Adrenal gland (tissue), 9 donors: ENCODE measurements at regions not wholly inside any gene's neighbourhood (a gene's known extent, or its start where the extent isn't known, plus 50 kb on each side); places are given as distances from the start of the nearest gene placed in this dataset.

ENCODE experiments used
- DNase-seq, 7 donors: peaks; one replicate each; pipeline ENCODE4 v3.0.0-alpha.2; 2019 to 2020
- H3K27ac ChIP-seq, 5 donors: fragments of 200-600 bp; sonication (generic) in 4 of 5; 1 replicate in 3 of 5; 2 replicates in 2 of 5; pipeline versions ENCODE4 v1.5.1 to v1.8.0; 2016 to 2020; ENCODE audit warnings: mild to moderate bottlenecking in 1 of 5
- H3K27me3 ChIP-seq: fragments of 200-600 bp; 2 replicates; pipeline ENCODE4 v1.8.0; 2021
- H3K36me3 ChIP-seq, 2 donors: fragments of 200-600 bp; replicated peaks in 1 of 2; 1 replicate in 1 of 2; 2 replicates in 1 of 2; pipeline versions ENCODE4 v1.5.1 to v1.8.0; 2018 to 2022
- H3K4me1 ChIP-seq, 2 donors: fragments of 200-600 bp; replicated peaks in 1 of 2; 1 replicate in 1 of 2; 2 replicates in 1 of 2; pipeline versions ENCODE4 v1.5.1 to v1.8.0; 2018 to 2021
- H3K4me3 ChIP-seq, 4 donors: fragments of 200-600 bp; sonication (generic) in 3 of 4; one replicate each; pipeline ENCODE4 v1.5.1; 2016 to 2018
- H3K9me3 ChIP-seq, 3 donors: fragments of 200-600 bp; sonication (generic) in 1 of 3; replicated peaks in 1 of 3; 1 replicate in 2 of 3; 2 replicates in 1 of 3; pipeline versions ENCODE4 v1.5.1 to v1.8.0; 2016 to 2021
- POLR2A ChIP-seq, 2 donors: fragments of 450-650 bp; IDR thresholded peaks; one replicate each; pipeline ENCODE4 v1.6.1; 2017; ENCODE audit warnings: antibody characterized with exemption in 2 of 2, mild to moderate bottlenecking in 2 of 2, moderate library complexity in 1 of 2
- WGBS, 4 donors: extraction: QIAGEN DNeasy Blood & Tissue Kit in 2 of 4; methylation state at CpG; one replicate each; pipeline versions ENCODE4 v1.1.5 to v1.1.7; 2013 to 2017; 5-methylcytosine and 5-hydroxymethylcytosine counted together
- intact Hi-C, 2 donors: fragments of 100-400 bp; cut with DNase I; formaldehyde crosslinking; loops; one replicate each; pipeline versions ENCODE4 v1.14.1 to v1.15.0; 2022 to 2023
- TF ChIP-seq, protein P1 (sequence below), 6 experiments: fragments of 450-650 bp in 4 of 6; fragments of 200-600 bp in 2 of 6; sonication (generic) in 1 of 6; IDR thresholded peaks; 1 replicate in 5 of 6; 2 replicates in 1 of 6; pipeline versions ENCODE4 v1.5.1 to v1.8.0; 2016 to 2021; ENCODE audit warnings: antibody characterized with exemption in 6 of 6, mild to moderate bottlenecking in 2 of 6, moderate library complexity in 1 of 6
- donor health status: healthy with polysubstance abuse.
- donor health status: Bipolar disorder and iron deficiency.
- donor health status: DM: yes; HTN: yes; CAD: no.
- donor health status: DM: no; HTN: no; CAD: no.
- donor health status: DM: no; HTN: no; CAD: no.

DNA sequence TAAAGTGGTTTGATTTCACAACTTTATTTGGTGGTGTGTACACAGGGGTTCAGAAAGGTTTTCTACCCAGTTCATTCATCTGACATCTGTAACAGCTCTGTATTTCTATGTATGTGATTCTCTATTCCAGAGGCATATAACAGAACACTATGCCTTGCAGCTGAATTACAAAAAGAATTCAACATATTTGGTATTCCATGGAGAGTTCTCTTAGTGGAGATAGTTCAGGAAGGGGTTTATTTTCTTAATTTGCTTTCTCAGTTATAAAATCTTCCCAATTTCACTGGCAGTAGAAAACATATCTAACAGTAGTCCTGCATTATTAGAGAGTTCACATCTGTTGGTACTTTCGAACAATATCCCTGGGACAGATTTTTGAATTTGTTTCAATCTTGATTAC is 207.9 kb upstream of the LYPLAL1 start:
- no peak for DNase-seq
- Histone ChIP-seq H3K36me3 (no peaks in the 10 kb centered on the region), H3K4me3 (no peak overlapping the region), H3K27me3 (no peaks in the 10 kb centered on the region), H3K9me3 (peaks cover 0 to 5% (median 0%) of the 10 kb centered on the region in 3 donors), H3K4me1 (no peaks in the 10 kb centered on the region), H3K27ac (no peak overlapping the region)
- no peak for TF ChIP-seq POLR2A (IDR thresholded peaks at IDR 0.05)
- TF ChIP-seq, protein P1, sequence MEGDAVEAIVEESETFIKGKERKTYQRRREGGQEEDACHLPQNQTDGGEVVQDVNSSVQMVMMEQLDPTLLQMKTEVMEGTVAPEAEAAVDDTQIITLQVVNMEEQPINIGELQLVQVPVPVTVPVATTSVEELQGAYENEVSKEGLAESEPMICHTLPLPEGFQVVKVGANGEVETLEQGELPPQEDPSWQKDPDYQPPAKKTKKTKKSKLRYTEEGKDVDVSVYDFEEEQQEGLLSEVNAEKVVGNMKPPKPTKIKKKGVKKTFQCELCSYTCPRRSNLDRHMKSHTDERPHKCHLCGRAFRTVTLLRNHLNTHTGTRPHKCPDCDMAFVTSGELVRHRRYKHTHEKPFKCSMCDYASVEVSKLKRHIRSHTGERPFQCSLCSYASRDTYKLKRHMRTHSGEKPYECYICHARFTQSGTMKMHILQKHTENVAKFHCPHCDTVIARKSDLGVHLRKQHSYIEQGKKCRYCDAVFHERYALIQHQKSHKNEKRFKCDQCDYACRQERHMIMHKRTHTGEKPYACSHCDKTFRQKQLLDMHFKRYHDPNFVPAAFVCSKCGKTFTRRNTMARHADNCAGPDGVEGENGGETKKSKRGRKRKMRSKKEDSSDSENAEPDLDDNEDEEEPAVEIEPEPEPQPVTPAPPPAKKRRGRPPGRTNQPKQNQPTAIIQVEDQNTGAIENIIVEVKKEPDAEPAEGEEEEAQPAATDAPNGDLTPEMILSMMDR (IDR thresholded peaks at IDR 0.05): no peak
- WGBS, 4 donors: 80 to 96% (median 84%) methylated on average over 1 of the region's 1 CpG
- intact Hi-C loops: no loop called here

DNA sequence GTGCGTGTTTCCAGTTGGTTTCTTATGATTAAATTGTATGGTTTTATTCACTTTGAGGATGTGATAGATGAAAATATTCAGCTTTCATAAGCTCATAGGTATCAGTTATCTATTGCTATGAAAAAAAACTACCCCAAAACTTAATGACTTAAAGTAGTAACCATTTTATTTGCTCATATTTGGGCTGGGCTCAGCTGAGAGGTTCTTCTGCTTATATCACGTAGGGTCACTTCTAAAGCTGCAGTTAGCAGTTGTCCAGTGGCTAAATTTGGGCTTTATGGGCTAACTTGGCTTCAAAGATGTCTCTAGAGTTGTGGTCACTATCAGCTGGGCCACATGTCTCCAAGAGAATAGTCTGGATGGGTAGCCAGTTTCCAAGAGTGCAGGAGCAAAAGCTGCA is 206.4 kb upstream of the LYPLAL1 start:
- TF ChIP-seq, protein P1 (IDR thresholded peaks at IDR 0.05): no peak
- TF ChIP-seq POLR2A (IDR thresholded peaks at IDR 0.05): no peak
- Histone ChIP-seq H3K4me3 (no peak overlapping the region), H3K4me1 (no peaks in the 10 kb centered on the region), H3K36me3 (no peaks in the 10 kb centered on the region), H3K9me3 (peaks cover 0 to 5% (median 0%) of the 10 kb centered on the region in 3 donors), H3K27ac (no peak overlapping the region), H3K27me3 (no peaks in the 10 kb centered on the region)
- intact Hi-C loops: no loop called here
- no peak for DNase-seq
- WGBS, 4 donors: 83 to 96% (median 85%) methylated on average over 2 of the region's 2 CpGs

DNA sequence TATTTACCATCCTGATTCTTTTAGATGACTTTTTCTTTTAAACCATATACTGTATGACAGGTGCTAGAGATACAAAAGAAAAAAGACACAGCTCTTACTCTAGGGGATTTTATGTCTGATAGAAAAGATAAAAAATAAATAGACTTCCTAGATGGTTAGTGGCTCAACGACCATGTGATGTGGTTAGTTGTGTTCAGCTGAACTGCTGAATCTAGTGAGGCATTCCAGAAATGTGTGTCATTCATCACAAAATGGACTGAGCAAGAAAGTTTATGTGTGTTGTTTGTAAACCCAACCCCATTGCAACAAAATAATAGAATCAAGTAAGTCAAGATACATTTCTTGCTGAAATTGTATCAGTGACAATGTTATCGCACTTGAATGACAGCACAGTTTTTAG is 205.8 kb upstream of the LYPLAL1 start:
- Histone ChIP-seq H3K9me3 (peaks cover 0 to 5% (median 0%) of the 10 kb centered on the region in 3 donors), H3K27ac (no peak overlapping the region), H3K27me3 (no peaks in the 10 kb centered on the region), H3K4me1 (no peaks in the 10 kb centered on the region), H3K36me3 (no peaks in the 10 kb centered on the region), H3K4me3 (no peak overlapping the region)
- WGBS, 4 donors: 69 to 86% (median 79%) methylated on average over 2 of the region's 2 CpGs
- no peak for DNase-seq
- intact Hi-C loops: no loop called here
- no peak for TF ChIP-seq POLR2A (IDR thresholded peaks at IDR 0.05)
- TF ChIP-seq, protein P1 (IDR thresholded peaks at IDR 0.05): no peak

DNA sequence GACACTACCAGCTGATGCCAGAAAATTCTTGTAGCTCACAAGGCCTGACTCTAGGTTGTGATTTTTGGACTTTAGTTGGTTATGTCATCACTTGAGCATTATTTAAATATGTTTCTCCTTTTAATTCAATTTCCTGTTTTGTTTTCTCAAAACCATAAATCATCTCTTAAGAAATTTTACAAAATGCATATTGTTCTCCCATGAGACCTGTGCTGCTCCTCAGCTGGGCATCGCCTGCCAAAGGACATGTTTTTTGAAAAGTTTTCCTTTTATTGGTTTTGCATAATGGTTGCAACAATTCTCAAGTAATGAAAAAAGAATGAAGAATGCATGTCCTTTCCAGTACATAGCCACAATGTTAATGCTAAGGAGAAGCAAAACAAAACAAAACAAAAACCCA is 204.7 kb upstream of the LYPLAL1 start:
- TF ChIP-seq POLR2A (IDR thresholded peaks at IDR 0.05): no peak
- TF ChIP-seq, protein P1 (IDR thresholded peaks at IDR 0.05): no peak
- Histone ChIP-seq H3K27ac (no peak overlapping the region), H3K9me3 (peaks cover 0 to 5% (median 0%) of the 10 kb centered on the region in 3 donors), H3K4me3 (no peak overlapping the region), H3K27me3 (no peaks in the 10 kb centered on the region), H3K36me3 (no peaks in the 10 kb centered on the region), H3K4me1 (no peaks in the 10 kb centered on the region)
- no peak for DNase-seq
- intact Hi-C loops: no loop called here
- WGBS, 4 donors: 58 to 82% (median 73%) methylated on average over 1 of the region's 1 CpG
